ENCODE measurements at regions not wholly inside any gene's neighbourhood (a gene's known extent, or its start where the extent isn't known, plus 50 kb on each side); places are given as distances from the start of the nearest gene placed in this dataset.

GRCh38 chr22:22404598-22405284 lies 103.8 kb downstream of the ZNF280B start:
- TF ChIP-seq ZNF121 (CRISPR knock-in tag; IDR thresholded peaks at IDR 0.05) (no peak), SP1 (CRISPR knock-in tag; conservative IDR thresholded peaks at IDR 0.05) (no peak), PRRX2 (CRISPR knock-in tag; IDR thresholded peaks at IDR 0.05) (no peak), FOXJ3 (CRISPR knock-in tag; IDR thresholded peaks at IDR 0.05; ENCODE audit: borderline replicate concordance) (no peak), NR2C2 (CRISPR knock-in tag; IDR thresholded peaks at IDR 0.05) (no peak)
- TF ChIP-seq, protein P1, sequence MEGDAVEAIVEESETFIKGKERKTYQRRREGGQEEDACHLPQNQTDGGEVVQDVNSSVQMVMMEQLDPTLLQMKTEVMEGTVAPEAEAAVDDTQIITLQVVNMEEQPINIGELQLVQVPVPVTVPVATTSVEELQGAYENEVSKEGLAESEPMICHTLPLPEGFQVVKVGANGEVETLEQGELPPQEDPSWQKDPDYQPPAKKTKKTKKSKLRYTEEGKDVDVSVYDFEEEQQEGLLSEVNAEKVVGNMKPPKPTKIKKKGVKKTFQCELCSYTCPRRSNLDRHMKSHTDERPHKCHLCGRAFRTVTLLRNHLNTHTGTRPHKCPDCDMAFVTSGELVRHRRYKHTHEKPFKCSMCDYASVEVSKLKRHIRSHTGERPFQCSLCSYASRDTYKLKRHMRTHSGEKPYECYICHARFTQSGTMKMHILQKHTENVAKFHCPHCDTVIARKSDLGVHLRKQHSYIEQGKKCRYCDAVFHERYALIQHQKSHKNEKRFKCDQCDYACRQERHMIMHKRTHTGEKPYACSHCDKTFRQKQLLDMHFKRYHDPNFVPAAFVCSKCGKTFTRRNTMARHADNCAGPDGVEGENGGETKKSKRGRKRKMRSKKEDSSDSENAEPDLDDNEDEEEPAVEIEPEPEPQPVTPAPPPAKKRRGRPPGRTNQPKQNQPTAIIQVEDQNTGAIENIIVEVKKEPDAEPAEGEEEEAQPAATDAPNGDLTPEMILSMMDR (IDR thresholded peaks at IDR 0.05) = no peak
- TF ChIP-seq, protein P2, sequence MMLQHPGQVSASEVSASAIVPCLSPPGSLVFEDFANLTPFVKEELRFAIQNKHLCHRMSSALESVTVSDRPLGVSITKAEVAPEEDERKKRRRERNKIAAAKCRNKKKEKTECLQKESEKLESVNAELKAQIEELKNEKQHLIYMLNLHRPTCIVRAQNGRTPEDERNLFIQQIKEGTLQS (CRISPR knock-in tag; conservative IDR thresholded peaks at IDR 0.05) = no peak
- TF ChIP-seq, protein P3, sequence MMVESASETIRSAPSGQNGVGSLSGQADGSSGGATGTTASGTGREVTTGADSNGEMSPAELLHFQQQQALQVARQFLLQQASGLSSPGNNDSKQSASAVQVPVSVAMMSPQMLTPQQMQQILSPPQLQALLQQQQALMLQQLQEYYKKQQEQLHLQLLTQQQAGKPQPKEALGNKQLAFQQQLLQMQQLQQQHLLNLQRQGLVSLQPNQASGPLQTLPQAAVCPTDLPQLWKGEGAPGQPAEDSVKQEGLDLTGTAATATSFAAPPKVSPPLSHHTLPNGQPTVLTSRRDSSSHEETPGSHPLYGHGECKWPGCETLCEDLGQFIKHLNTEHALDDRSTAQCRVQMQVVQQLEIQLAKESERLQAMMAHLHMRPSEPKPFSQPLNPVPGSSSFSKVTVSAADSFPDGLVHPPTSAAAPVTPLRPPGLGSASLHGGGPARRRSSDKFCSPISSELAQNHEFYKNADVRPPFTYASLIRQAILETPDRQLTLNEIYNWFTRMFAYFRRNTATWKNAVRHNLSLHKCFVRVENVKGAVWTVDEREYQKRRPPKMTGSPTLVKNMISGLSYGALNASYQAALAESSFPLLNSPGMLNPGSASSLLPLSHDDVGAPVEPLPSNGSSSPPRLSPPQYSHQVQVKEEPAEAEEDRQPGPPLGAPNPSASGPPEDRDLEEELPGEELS (CRISPR knock-in tag; IDR thresholded peaks at IDR 0.05) = no peak
- TF ChIP-seq, protein P4, sequence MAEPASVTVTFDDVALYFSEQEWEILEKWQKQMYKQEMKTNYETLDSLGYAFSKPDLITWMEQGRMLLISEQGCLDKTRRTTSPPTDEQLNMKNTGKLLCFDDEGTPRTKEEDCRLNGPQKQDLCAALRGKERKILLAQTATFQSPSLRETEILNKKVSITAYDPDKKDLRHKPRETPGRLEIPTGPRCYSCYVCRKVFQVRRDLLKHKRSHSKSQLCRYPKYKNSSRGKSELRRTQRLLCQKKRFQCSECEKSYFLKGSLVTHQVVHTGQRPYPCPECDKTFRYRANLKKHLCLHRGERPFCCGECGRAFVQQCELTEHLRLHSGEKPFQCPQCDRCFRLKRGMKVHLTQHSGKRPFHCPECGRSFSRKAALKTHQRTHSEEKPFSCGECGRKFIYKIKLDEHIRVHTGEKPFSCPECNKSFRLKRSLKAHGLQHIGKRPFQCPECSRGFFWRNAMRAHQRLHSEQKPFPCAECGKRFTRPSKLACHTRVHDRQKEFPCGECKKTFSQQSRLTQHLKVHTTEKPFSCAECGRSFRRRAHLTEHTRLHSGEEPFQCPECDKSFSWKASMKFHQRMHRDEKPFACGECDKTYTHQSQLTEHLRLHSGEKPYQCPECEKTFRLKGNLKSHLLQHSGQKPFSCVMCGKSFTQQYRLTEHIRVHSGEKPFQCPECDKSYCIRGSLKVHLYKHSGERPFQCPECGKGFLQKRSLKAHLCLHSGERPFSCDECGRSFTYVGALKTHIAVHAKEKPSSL (CRISPR knock-in tag; conservative IDR thresholded peaks at IDR 0.05) = no peak
